Fibroblast of villous mesenchyme (primary cell): ENCODE measurements at regions not wholly inside any gene's neighbourhood (a gene's known extent, or its start where the extent isn't known, plus 50 kb on each side); places are given as distances from the start of the nearest gene placed in this dataset.
"Not testable (repeated sequence)": the region's sequence is repeated elsewhere in the genome, so short reads cannot be mapped to it uniquely, and the experiment has no call there.

Experiments
- DNase-seq: peaks from one replicate; pipeline ENCODE4 v3.0.0-alpha.2; 2010; ENCODE audit warnings: low read depth
- H3K4me3 ChIP-seq: 2 replicates; pipeline ENCODE4 v1.5.1; 2011; ENCODE audit warnings: low read depth, mild to moderate bottlenecking, low read length
- TF ChIP-seq, protein P1 (sequence below): IDR thresholded peaks from 2 replicates; pipeline ENCODE4 v1.5.1; 2012; ENCODE audit warnings: low read depth, mild to moderate bottlenecking, low read length; ENCODE audit not compliant: insufficient read depth

DNA sequence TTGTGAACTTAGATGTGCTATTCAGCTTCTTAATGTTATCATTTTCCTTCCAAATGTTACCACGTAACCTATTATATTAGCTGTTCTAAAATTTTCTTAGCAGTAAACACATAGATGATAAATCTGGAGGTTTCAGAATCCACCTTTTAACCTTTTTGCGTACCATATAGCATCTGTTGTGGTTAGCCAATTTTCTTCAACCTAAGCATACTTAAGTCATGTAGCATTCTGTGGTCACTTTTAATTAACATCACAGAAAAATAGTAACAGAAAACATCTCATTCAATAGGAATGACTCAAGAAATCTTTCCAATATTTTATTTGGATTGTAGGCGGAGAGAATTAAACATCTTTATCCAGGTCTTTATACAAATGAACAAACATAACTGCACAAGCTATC, 1465.3 kb upstream of the GBE1 start:
- DNase-seq = no peak
- H3K4me3 ChIP-seq = no peak overlapping the region
- TF ChIP-seq, protein P1, sequence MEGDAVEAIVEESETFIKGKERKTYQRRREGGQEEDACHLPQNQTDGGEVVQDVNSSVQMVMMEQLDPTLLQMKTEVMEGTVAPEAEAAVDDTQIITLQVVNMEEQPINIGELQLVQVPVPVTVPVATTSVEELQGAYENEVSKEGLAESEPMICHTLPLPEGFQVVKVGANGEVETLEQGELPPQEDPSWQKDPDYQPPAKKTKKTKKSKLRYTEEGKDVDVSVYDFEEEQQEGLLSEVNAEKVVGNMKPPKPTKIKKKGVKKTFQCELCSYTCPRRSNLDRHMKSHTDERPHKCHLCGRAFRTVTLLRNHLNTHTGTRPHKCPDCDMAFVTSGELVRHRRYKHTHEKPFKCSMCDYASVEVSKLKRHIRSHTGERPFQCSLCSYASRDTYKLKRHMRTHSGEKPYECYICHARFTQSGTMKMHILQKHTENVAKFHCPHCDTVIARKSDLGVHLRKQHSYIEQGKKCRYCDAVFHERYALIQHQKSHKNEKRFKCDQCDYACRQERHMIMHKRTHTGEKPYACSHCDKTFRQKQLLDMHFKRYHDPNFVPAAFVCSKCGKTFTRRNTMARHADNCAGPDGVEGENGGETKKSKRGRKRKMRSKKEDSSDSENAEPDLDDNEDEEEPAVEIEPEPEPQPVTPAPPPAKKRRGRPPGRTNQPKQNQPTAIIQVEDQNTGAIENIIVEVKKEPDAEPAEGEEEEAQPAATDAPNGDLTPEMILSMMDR = no peak

GRCh38 chr3:83224101-83224868, 1462.8 kb upstream of the GBE1 start:
- TF ChIP-seq, protein P1 = no peak
- DNase-seq = no peak
- H3K4me3 ChIP-seq = no peak overlapping the region

- H3K4me3 ChIP-seq = no peak overlapping the region
- no peak for DNase-seq
- TF ChIP-seq, protein P1 = no peak
These were observed 1457.1 kb upstream of the GBE1 start for GRCh38 chr3:83218383-83219200.

GRCh38 chr3:83217595-83218118, 1456.2 kb upstream of the GBE1 start:
- H3K4me3 ChIP-seq, DNase-seq: not testable (repeated sequence)

GRCh38 chr3:83216919-83217594, 1455.6 kb upstream of the GBE1 start:
- TF ChIP-seq, protein P1 = no peak
- no peak overlapping the region for H3K4me3 ChIP-seq
- DNase-seq = no peak

GRCh38 chr3:83195243-83195642, 1433.8 kb upstream of the GBE1 start:
- TF ChIP-seq, protein P1 = no peak
- DNase-seq = no peak
- H3K4me3 ChIP-seq = no peak overlapping the region

- no peak for DNase-seq
- H3K4me3 ChIP-seq = no peak overlapping the region
- TF ChIP-seq, protein P1 = no peak
These were observed 1432.1 kb upstream of the GBE1 start for GRCh38 chr3:83193526-83193925.
